ENCODE measurements at regions not wholly inside any gene's neighbourhood (a gene's known extent, or its start where the extent isn't known, plus 50 kb on each side); places are given as distances from the start of the nearest gene placed in this dataset.

DNA sequence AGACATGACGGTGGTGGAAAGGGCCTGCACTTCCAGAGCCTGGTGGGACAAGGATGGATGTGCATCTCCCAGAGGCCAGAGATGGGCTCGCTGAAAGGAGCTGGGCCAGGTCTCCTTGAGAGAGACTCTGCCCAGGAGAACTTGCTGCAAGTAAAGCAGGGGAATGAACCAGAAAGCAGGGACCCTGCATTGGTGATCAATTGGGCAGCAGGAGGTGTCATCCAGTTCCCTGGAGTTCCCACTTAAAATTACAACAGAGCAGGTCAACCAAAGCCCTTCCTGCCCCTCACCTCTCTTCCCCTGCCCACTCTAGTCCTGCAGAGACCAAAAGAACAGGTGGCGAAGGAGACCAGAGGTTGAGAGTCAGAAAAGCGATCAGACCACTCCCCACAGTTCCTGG lies 69.7 kb upstream of the CAB39 start:
- DNase-seq (ENCODE audit: low spot score) = no peak

DNA sequence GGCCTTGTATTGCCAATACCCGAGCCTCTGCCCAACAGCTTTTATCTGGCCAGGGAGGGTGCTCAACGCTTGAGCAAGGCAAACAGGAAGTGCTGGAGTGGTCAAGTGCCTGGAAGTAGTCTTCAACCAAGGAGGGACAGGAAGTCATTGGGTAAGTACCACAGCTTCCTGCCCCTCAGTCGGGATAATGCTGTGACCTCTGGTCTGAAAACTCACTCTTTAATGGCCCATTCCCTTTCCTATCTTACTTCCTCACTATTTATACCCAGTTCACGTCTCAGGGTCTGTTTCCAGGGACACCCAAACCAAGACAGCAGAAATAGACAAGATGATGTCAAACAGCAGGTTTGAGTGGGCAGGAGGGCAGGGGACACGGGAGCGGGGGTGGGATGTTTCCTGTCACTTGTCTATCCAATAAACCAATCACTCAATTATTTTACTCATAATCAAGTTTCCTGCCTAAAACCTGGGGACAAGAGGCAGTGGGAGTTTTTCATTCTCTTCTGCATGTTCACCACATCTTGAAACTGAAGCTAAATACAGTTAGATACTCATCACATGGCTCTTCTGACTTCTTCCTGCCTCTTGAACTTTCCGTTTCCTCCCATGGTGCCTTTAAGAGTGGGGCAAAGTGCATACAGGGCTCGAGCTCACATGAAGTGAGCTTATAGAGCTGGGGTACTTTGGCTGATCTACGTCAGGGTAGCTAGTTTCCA lies 68.9 kb upstream of the CAB39 start:
- DNase-seq (ENCODE audit: low spot score) = no peak

DNA sequence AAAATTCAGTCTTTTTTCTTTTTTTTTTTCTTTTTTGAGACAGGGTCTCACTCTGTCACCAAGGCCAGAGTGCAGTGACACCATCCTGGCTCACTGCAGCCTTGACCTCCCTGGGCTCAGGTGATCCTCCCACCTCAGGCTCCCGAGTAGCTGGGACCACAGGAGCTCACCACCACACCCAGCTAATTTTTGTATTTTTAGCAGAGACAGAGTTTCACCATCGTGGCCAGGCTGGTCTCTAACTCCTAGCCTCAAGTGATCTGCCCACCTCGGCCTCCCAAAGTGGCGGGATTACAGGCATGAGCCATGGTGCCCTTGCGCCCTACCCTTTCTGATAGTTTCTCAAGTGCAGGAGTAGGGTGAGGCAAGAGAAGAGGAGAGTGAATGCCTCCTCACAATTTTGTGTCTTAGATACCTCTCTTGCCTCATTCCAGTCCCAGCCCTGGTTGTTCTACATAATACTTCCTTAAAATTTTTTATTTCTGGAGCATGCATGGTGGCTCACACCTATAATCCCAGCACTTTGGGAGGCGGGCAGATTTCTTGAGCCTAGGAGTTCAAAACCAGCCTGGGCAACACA lies 68.2 kb upstream of the CAB39 start:
- DNase-seq (ENCODE audit: low spot score) = no peak

DNA sequence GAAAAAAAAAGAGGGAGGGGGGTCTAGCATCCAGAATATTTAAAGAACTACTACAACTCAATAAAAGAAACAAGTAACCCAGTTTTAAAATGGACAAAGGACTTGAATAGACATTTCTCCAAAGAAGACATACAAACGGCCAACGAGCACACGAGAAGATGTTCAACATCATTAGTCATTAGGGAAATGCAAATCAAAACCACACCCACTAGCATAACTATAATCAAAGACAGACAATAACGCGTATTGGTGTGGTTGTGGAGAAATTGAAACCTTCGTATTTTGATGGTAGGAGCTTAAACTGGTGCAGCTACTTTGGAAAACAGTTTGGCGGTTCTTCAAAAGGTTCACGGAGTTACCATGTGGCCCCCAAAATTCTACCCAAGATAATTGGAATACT lies 64.3 kb upstream of the CAB39 start:
- DNase-seq (ENCODE audit: low spot score) = no peak

DNA sequence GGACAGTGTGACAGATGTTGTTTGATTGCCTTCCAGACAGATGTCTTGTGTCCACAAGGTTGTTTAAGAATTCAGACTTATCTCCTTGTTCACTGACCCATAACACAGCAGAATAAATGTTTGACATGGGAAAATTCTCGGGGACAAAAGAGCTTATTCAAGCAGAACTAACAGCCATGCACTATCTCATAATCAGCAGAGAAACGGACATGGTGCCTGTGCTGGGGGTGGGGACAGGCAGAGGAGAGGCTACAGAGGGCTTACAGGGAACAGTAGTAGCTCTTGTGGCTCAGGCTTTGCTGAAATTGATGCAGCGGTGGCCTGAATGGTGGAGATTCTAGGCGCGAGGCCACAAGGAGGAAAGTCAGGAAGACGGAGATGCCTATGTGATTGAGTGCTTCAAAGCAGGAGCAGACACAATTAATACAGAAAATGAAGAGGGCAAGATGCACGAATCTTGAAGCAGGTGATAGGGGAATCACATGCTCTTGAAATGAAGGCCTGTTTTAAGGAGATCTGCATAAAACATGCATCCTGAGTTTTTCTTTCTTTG lies 62.0 kb upstream of the CAB39 start:
- no peak for DNase-seq (ENCODE audit: low spot score)

DNA sequence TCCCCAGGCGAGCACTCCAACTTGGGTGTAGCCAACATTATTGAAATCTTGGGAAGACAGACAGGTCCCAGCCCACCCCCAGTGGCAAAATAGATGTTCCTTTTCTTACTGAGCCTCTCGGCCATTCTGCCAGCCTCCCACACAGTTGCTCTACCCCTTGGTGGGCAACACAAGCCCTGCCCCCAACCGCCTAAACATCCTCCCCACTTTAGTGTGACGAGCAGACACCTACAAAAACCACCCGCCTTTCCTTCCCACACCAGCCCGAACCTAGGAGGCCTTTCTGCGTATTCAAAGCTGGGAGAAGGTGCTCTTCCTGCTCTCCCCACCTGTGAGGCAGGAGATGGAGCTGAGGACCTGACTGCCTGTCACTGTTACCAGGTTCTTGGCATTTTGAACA lies 58.6 kb upstream of the CAB39 start:
- no peak for DNase-seq (ENCODE audit: low spot score)

DNA sequence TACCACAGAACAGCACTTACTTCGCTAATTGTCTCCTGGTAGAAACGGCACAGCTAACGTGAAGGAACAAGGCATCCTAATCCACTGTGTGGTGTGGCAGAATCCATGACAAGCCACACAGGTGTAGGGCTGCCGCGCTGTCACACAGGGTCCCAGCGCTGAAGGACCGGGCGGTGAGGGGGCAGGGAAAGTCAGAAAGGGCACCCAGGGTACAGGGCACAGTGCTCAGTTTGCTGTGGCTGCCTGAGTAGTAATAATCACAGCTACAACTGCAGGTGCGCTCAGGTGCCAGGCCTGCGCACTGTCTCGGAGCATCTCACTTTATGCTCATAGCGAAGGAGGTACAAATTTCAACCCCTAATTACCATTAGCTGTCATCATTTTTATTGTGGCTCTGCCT lies 55.2 kb upstream of the CAB39 start:
- no peak for DNase-seq (ENCODE audit: low spot score)

DNA sequence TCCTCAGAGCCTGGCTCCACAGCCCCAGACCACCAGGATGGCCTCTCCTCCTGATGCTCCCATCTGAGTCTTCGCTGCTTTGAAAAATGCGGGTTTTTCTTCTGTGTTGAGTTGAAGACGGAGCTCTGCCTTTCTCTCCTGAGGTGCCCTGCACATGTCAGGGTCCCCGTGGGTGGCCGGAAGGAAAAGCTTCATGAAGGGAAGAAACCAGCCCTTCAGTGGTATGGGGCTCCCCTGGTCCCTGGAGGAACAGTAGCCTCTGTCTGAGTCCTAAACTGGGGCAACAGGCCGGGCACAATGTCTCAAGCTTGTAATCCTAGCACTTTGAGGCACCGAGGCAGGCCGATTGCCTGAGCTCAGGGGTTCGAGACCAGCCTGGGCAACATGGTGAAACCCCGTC lies 54.7 kb upstream of the CAB39 start:
- no peak for DNase-seq (ENCODE audit: low spot score)

DNA sequence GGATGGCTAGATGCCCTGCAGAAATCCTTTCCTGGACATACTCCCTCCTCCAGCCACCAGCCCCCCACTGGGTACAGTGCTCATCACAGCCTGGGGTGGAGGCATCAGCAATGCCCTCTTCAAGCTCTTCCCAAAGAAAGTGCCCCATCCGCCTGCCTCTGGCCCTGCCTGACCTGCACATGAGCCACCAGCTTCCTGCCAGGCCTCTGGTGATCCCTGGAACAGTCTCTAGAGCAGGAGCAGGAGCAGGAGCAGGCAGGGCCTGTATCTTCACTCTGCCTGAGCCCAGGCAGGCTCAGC lies 54.1 kb upstream of the CAB39 start:
- DNase-seq (ENCODE audit: low spot score) = no peak

DNA sequence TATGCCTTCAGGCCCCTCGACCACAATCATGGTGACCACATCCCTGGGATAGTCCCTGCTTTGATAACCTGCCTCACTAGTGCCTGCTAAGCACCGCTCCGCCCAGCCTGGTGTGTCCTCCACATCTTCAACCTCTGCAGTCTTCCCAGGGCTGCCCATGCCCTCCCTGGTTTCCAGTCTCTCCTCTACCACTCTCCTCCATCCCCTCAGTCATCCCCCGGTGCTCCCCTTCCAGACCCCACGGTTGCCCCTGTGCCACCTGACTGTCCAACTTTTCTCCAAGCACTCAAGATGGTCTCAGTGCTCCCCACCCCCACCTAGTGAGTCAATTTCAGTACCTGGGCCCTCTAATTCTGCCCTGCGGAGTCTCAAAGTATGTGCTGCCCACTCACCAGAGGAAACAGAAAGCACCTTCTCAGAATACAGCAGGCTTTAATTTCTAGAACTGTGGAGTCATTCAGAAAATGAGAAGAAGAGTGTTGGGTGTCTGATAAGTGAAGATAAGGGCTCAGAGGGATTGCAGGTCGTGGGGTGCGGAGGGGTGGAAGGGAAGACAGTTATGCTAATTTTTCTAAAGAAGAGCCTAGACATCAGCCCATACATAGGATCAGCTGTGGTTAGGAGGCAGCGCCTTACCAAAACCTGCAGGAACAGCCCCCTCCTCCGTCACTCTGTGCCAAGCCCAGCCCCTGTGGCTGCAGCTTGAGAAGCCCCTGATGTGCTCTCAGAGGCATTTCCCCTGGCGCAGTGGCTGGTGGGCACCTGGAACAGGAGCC lies 53.6 kb upstream of the CAB39 start:
- DNase-seq (ENCODE audit: low spot score) = no peak

DNA sequence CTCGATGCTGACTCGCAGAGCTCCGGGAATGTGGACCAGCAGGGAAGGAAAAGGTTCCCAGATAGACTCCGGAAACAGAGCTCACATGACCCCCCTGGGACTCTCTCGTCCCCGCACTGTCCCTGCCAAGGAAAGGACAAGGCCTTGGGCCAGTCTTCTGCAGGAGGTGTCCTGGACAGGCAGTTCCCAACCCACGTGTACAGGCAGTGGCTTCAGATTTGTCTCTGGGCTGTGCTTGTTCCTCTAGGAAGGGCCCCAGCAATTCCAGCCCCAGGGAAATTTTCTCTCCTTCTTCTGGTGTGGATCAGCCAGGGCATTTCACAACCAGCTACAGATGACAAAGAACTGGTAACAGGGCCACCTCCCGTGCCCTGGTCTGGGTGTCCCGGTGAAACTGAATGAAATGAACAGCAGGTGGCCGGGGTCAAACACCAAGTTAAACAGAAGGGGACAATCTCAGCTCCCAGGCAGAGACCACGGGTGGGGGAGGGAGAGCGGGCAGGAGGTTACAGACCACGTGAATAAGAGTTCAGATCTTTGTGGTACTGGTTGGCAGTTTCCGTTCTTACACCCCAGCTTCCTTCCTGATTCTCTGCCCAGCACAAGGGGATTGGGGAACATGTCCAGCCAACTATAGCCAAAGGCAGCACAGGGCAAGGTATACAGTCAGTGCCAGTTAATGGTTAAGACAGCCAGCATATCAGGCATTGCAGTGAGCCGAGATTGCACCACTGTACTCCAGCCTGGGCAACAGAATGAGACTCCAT lies 52.2 kb upstream of the CAB39 start:
- DNase-seq (ENCODE audit: low spot score) = no peak

DNA sequence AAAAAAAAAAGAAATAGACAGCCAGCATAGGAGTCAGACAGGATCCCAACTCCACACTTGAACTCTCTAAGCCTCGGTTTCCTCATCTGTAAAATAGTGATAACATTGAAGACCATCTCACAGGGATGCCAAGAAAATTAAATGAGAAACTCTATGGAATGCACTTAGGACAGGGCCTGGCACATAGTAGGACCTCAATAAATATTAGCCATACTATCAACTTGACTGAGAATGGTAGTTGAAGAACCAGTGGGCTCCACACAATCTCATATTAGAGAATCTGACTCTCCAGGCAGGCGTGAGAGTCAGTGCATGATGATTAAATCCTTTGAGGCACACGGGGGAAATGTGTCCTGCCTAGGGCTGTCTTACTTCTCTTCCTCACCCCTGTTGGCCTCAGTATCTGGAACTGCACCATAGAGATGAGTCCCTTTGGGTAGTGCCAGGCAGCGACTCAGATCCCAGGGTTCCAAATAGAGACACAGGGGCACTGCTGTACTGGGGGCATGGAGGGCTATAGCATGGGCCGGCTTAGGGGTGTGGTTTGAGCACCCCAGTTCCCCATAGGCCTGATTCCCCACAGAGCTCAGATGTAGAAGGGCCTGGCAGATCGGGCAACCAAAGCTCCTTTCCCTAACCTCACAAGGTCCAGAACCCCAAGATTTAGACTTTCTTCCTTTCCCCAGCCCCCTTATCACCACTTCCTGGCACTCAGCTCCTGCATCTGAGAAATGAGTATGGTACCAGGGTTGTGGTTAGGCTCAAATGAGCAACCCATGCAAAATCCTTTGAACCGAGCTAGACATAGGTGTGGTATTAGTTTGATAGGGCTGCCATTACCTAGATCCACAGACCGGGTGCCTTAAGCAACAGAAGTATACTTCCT lies 51.3 kb upstream of the CAB39 start:
- no peak for DNase-seq (ENCODE audit: low spot score)

Measured in GM03348 (cell line).